NCI-H1694 treated with DMSO at 0.1 percent for 48 hours (cell line): ENCODE measurements at regions not wholly inside any gene's neighbourhood (a gene's known extent, or its start where the extent isn't known, plus 50 kb on each side); places are given as distances from the start of the nearest gene placed in this dataset.

ENCODE experiments used
- DNase-seq: peaks from one replicate; lab custom pipeline; 2025; lab: John Stamatoyannopoulos, UW

DNA sequence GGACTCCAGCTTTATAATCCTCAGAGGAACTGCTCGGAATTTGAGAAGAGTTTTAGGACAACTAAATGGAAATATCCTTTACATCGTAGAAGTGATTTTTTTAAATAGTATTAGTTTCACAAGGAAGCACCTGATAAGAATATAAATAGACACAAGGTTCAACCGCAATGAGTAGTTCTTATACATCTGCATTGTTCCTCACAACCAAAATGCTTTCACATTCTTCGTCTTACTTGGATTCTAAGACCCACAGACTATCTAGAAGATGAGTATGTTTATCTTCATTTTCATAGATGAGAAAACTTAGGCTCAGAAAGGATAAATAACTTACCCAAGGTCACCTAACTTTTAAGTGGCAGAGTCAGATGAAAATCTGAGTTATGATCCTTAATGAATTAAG is 469.0 kb downstream of the GALC start:
- no peak for DNase-seq

DNA sequence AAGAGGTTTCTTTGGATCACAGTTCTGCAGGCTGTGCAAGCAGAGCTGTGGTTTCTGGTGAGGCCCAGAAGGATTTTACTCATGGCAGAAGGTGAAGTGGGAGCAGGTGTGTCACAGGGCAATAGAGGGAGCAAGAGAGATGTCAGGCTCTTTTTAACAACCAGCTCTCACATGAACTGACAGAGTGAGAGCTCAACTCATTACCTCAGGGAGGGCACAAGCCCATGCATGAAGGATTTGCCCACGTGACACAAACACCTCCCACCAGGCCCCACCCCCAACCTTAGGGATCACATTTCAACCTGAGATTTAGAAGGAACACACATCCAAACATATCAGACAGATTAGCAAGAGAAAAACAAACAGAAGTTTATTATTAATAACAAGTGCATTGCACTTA is 470.4 kb downstream of the GALC start:
- DNase-seq, result peak; percentile 27

- DNase-seq, result no peak
Observed at GRCh38 chr14:87508333-87508732, 484.6 kb downstream of the GALC start.

DNA sequence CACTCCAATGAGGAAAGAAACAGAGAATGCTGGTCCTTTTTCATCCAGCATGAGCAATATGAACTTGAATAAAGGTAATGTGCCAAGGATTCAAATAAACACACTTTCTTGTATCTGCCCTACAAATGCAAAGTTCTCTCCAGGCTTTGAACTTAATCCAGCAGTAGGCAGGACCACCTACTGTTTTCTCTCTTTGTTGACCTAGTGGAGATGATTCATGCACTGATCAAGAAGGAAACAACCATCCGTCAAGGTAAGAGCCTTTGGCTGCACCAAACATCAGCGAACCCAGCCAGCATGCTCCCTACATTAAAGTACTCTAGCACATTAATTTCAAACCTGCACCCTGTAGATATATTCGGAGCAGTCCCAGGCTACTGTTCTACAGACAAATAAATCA is 489.3 kb downstream of the GALC start:
- no peak for DNase-seq

- no peak for DNase-seq
Observed at GRCh38 chr14:87497301-87497700, 495.7 kb downstream of the GALC start.

DNA sequence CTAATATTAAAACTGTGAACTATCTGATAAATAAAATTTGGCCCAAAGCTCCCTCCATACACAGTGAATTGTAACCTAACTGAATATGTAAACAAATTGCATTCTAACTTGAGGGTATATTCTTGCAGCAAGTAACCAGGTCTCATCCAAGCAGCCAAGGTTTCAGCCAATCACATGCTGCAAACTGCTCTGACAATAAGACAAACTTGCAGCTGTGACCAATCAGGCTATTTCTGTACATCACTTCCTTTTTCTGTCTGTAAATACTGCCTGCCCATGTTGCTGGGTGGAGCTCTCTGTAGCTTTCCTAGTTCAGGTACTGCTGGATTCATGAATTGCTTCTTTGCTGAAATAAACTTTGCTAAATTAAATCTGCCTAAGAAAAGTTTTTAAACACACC is 499.0 kb downstream of the GALC start:
- DNase-seq, result no peak

DNA sequence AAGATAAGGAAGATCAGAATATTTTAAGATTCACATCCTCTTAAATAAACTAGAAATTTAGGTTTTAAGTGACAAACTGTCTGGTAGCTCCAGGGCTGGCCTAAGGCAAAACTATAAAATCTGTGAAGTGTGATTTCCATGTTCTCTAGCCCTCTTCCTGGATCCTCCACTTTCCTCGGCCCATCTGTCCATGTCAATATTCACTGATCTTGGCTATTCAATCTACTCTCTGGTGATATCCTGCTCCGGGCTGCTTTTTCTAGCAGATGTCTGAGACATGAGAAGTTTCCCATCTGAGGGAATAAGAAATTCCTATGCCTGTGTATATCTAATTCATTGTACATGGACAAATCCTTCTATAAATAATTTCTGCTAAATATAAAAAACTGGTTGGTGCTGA is 500.4 kb downstream of the GALC start:
- DNase-seq, result no peak

- no peak for DNase-seq
Observed at GRCh38 chr14:87491816-87492215, 501.2 kb downstream of the GALC start.

GRCh38 chr14:87489196-87489819 is 503.7 kb downstream of the GALC start:
- no peak for DNase-seq

DNA sequence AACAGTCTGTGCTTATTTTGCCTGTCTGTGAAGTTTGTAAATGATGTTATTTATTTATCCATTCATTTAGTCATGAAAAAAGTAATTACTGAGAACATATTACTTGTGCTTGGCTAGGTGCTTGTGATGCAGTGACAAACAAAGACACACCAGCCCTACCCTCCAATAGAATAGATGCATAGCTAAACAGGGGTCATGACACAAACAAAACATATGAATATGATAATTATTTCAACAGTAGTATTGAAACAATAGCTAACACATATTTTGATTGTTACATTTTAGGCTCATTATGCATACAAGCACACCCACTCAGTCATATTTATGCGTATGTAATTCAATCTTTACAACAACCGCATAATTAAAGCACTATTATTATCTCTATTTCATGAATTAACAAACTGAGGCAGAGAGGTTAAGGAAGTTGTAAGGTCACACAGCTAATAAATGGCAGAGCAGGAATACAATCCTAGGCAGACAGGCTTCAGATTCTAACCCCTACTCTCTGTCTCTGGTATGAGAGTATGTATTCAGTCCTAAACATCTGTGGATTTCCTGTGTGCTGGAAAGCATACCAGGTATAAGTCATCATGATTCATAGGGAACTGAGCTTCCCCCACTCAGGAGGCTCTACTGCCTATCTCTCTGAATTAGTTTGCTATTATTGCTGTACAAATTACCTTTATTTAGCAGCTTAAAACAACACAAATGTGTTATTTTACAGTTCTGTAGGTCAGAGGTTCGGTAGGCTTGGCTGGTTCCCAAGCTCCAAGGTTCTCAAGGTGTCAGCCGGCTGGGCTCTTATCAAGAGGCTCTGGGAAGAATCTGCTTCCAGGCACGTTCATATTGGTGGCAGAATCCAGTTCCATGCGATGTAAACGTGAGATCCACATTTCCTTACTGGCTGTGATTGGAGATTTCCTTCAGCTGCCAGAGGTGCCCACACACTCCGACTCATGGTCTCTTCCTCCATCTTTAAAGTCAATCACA is 509.4 kb downstream of the GALC start:
- no peak for DNase-seq

DNA sequence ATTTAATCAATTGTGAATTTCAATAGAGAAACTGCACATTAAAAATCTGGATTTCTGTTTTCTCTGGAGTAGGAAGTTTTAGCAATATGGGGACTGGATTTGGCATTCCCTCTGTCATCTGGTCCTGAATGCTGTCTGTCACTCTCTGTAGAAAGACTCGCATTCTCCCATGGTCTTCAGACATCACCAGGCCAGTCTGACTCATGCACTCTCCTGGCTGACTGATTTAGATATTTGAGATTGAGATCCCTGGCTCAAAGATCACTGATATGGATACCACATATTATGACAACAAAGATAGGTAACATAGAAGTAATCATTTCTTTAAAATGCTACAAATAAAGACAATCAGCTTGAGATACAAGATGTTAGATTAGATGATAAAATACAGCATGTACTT is 524.5 kb downstream of the GALC start:
- DNase-seq, result no peak

DNA sequence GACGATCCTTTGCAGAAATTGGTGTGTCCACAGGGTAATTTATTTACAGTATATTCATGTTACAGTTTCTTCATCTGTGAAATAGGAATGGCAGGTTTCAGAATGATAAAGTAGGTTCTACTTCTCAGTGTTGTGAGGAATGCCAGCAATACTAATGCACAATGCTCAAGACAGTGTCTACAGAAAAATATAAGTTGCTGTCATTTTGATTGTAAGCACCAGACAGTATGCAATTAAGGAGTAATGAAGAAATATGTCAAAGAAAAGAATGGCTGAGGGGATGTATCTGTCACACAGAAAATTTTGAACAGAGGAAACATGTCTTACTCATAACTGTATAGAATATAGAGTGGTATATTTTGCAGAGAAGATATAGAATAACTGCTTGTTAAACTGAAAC is 525.4 kb downstream of the GALC start:
- no peak for DNase-seq

DNA sequence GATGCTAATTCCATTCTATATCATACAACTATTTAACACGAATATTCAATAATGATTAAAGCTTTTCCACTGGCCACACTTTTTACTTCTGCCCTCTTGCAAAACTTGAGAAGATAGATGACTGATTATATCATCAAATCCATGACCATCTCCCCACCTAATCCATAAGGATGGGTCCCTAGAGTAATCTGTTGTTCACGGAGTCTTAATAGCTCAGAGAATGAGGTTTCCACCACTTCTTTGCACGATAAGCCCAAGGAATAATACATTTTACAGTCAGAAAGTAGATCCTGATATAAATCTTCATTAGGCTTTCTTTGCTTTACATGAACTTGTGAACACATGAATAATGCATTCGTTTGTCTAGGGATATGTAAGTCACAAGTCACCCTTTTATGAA is 527.2 kb downstream of the GALC start:
- DNase-seq, result no peak

- DNase-seq, result no peak
Observed at GRCh38 chr14:87461704-87462103, 531.3 kb downstream of the GALC start.

- DNase-seq, result no peak
Observed at GRCh38 chr14:87457720-87458119, 535.3 kb downstream of the GALC start.

GRCh38 chr14:87450193-87450592 is 542.8 kb downstream of the GALC start:
- no peak for DNase-seq

DNA sequence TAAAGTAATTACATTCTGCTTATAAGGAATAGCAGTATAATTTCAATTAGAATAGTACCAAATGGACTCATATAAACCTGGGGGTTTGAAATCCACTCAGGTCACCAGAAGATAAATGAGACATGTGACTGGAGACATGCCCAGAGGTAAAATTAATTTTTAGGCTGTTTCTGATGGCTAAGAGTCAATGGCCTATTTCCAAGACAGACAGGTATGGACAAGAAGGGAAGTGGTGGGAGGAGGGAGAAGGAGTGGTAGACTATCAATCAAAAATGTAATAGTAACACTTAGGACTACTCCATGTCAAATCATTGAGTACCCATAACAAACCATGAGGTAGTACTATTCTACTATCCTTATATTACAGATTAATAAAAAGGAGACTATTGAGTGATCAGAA is 544.0 kb downstream of the GALC start:
- DNase-seq, result no peak

GRCh38 chr14:87443787-87444186 is 549.2 kb downstream of the GALC start:
- DNase-seq, result no peak

DNA sequence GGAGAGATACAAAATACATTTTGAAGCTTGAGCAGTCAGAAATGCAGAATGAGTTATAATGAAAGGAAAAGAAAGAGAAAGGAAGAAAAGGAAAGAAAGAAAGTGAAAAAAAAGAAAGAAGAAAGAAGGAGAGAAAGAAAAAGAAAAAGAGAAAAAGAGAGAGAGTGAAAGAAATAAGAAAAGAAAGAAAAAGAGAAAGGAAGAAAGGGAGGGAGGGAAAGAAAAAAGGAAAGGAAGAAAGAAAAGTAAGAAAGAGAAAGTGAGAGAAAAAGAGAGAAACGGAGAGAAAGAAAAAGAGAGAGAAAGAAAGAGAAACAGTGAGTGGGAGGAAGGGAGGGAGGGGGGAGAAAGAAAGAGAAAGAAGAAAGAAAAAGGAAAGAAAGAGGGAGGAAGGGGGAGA is 549.9 kb downstream of the GALC start:
- DNase-seq, result no peak

GRCh38 chr14:87437158-87437557 is 555.8 kb downstream of the GALC start:
- DNase-seq, result no peak

- DNase-seq, result no peak
Observed at GRCh38 chr14:87434680-87435079, 558.3 kb downstream of the GALC start.

DNA sequence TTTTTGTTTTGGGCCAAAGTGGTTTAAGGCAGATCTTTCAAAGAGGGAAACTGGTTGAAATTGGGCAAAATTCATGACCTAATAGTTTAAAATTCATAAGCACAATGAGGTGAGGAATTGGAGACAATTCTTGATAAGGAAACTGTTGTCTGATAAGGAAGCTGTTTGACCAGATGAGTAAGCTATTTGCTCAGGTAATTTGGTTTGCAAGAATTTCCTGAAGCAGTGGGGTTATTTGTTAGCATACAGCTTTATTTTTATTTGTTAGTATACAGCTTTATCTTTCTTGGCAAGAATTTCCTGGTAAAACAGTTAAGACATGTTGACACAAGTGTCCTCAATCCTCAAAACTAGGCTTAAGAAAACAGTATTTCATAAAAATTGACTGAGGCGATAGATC is 559.0 kb downstream of the GALC start:
- no peak for DNase-seq

DNA sequence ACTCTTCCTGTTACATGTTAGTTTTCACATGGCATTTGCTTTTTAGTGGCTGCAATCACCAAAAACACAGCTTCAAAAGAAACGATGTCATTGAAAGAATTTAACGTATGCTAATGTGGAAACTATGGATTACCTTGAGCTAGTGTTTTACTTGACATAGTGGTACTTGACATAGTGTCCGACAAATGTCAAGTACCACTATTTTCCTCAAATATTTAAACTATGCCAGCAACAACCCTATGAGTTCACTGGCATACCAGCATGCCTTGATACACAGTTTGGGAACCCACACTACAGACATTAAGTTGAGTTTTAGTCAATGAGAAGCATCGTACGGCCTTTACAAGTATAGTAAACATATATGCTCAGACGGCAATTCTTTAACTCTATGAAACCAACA is 560.3 kb downstream of the GALC start:
- no peak for DNase-seq

DNA sequence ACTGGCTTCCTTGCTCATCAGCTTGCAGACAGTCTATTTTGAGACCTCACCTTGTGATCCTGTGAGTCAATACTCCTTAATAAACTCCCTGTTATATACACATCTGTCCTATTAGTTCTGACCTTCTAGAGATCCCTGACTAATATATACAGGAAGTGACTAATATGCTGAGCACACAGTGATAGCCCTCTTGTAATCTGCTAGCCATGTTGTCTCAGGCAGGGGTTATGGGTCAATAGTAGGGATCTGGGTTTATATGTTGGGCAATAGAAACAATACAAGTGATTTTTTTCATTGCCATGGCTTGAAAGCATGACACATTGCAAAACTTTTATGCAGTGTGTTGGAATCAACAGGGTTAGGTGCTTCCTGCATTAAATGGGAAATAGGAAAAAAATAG is 562.2 kb downstream of the GALC start:
- no peak for DNase-seq
